SK-N-SH (cell line): ENCODE measurements at regions not wholly inside any gene's neighbourhood (a gene's known extent, or its start where the extent isn't known, plus 50 kb on each side); places are given as distances from the start of the nearest gene placed in this dataset.

ENCODE experiments used
- CTCF ChIA-PET: fragments of 300-600, 350-600 bp; formaldehyde crosslinking; extraction: SDS; loops from one replicate; lab custom pipeline; 2021; lab: Yijun Ruan, JAX
- POLR2A ChIA-PET: fragments of 350-600 bp; sonication (Branson Sonifier 250); formaldehyde crosslinking; extraction: SDS; loops from one replicate; lab custom pipeline; 2020; ENCODE audit warnings: antibody characterized with exemption, inconsistent platforms; lab: Yijun Ruan, JAX
- DNase-seq: peaks from one replicate; pipeline ENCODE4 v3.0.0; 2012
- H2AFZ ChIP-seq: fragments of 200-600 bp; sonication (generic); 2 replicates; pipeline ENCODE4 v1.8.1; 2016; ENCODE audit warnings: antibody characterized with exemption, mild to moderate bottlenecking, low read depth
- H3F3A ChIP-seq: fragments of 200-600 bp; sonication (generic); replicated peaks from 2 replicates; pipeline ENCODE3; 2016; ENCODE audit warnings: antibody characterized with exemption, mild to moderate bottlenecking; ENCODE audit not compliant: insufficient read depth
- H3K27ac ChIP-seq, 2 experiments: fragments of 200-500 bp in 1 of 2; fragments of 200-600 bp in 1 of 2; sonication (Bioruptor generic) in 1 of 2; sonication (generic), shearing (Covaris generic) in 1 of 2; 2 replicates each; pipeline versions ENCODE4 v1.5.1 to v1.6.1; 2014 to 2016; ENCODE audit warnings: low read depth in 2 of 2, inconsistent platforms in 1 of 2, low read length in 1 of 2, mild to moderate bottlenecking in 1 of 2, mixed read lengths in 1 of 2
- H3K27me3 ChIP-seq: fragments of 200-600 bp; sonication (generic), shearing (Covaris generic); 2 replicates; pipeline ENCODE4 v1.6.1; 2016; ENCODE audit warnings: mixed run types; ENCODE audit not compliant: insufficient read depth
- H3K36me3 ChIP-seq, 2 experiments: fragments of 200-500 bp in 1 of 2; fragments of 200-600 bp in 1 of 2; sonication (Bioruptor generic) in 1 of 2; sonication (generic) in 1 of 2; replicated peaks in 1 of 2; 2 replicates each; pipeline versions ENCODE3 to v1.5.1; 2014 to 2016; ENCODE audit warnings: low read length in 1 of 2, mild to moderate bottlenecking in 1 of 2; ENCODE audit not compliant: insufficient read depth in 2 of 2, control insufficient read depth in 1 of 2
- H3K4me1 ChIP-seq, 2 experiments: fragments of 200-500 bp in 1 of 2; fragments of 200-600 bp in 1 of 2; sonication (Bioruptor generic) in 1 of 2; sonication (generic), shearing (Covaris generic) in 1 of 2; 2 replicates each; pipeline versions ENCODE4 v1.5.1 to v1.6.1; 2014 to 2016; ENCODE audit warnings: low read depth in 1 of 2, low read length in 1 of 2, mixed run types in 1 of 2; ENCODE audit not compliant: insufficient read depth in 2 of 2, control insufficient read depth in 1 of 2
- H3K4me2 ChIP-seq: fragments of 200-600 bp; sonication (generic), shearing (Covaris generic); 2 replicates; pipeline ENCODE4 v1.6.1; 2017; ENCODE audit warnings: mixed run types
- H3K4me3 ChIP-seq, 2 experiments: fragments of 200-500 bp in 1 of 2; fragments of 200-600 bp in 1 of 2; sonication (Bioruptor generic) in 1 of 2; sonication (generic), shearing (Covaris generic) in 1 of 2; 2 replicates each; pipeline versions ENCODE4 v1.5.1 to v1.8.1; 2014 to 2016; ENCODE audit warnings: low read depth in 2 of 2, inconsistent platforms in 1 of 2, low read length in 1 of 2, mild to moderate bottlenecking in 1 of 2, mixed read lengths in 1 of 2, moderate library complexity in 1 of 2
- H3K79me2 ChIP-seq: fragments of 200-600 bp; sonication (generic); 2 replicates; pipeline ENCODE4 v1.8.1; 2017; ENCODE audit warnings: mild to moderate bottlenecking; ENCODE audit not compliant: insufficient read depth
- H3K9ac ChIP-seq: fragments of 200-600 bp; sonication (generic); 2 replicates; pipeline ENCODE4 v1.6.1; 2017; ENCODE audit warnings: mixed run types
- H3K9me2 ChIP-seq: fragments of 200-600 bp; sonication (generic); 2 replicates; pipeline ENCODE4 v1.6.1; 2017; ENCODE audit warnings: mixed run types
- H3K9me3 ChIP-seq: fragments of 200-600 bp; sonication (generic); 2 replicates; pipeline ENCODE4 v1.6.1; 2017; ENCODE audit warnings: mixed run types, mild to moderate bottlenecking, moderate library complexity
- H4K20me1 ChIP-seq: fragments of 200-600 bp; sonication (generic); 2 replicates; pipeline ENCODE4 v1.6.1; 2017; ENCODE audit warnings: mild to moderate bottlenecking, mixed run types; ENCODE audit not compliant: insufficient read depth
- CHD2 ChIP-seq: fragments of 150-350 bp; IDR thresholded peaks from 2 replicates; pipeline ENCODE4 v1.6.1; 2018; ENCODE audit warnings: low read length; ENCODE audit not compliant: partially characterized antibody
- EP300 ChIP-seq, 2 experiments: IDR thresholded peaks; 2 replicates each; pipeline versions ENCODE4 v1.4.0 to v1.6.1; 2012; ENCODE audit warnings: borderline replicate concordance in 1 of 2, low read depth in 1 of 2, low read length in 1 of 2
- FOXJ3 ChIP-seq: sonication (generic); formaldehyde crosslinking; IDR thresholded peaks from 2 replicates; pipeline ENCODE4 v1.5.1; 2020; ENCODE audit warnings: mild to moderate bottlenecking, missing genetic modification reagents
- FOXM1 ChIP-seq: IDR thresholded peaks from 2 replicates; pipeline ENCODE4 v1.4.0; 2012; ENCODE audit warnings: low read depth, mild to moderate bottlenecking
- GABPA ChIP-seq: IDR thresholded peaks from 2 replicates; pipeline ENCODE4 v1.4.0; 2012; ENCODE audit warnings: low read depth, mild to moderate bottlenecking
- GATA2 ChIP-seq: sonication (generic); formaldehyde crosslinking; IDR thresholded peaks from 2 replicates; pipeline ENCODE4 v1.5.0; 2020; ENCODE audit warnings: mild to moderate bottlenecking, missing genetic modification reagents
- MXI1 ChIP-seq: IDR thresholded peaks from 2 replicates; pipeline ENCODE4 v1.6.1; 2012; ENCODE audit warnings: mild to moderate bottlenecking, low read depth, low read length, improper control_type of control experiment
- NFIC ChIP-seq: IDR thresholded peaks from 2 replicates; pipeline ENCODE4 v1.4.0; 2012; ENCODE audit warnings: borderline replicate concordance
- RAD21 ChIP-seq: IDR thresholded peaks from 2 replicates; pipeline ENCODE4 v1.6.1; 2012; ENCODE audit warnings: mild to moderate bottlenecking, low read length
- SIN3A ChIP-seq: IDR thresholded peaks from 2 replicates; pipeline ENCODE4 v1.6.1; 2012; ENCODE audit warnings: low read depth, mild to moderate bottlenecking, low read length, moderate library complexity, borderline replicate concordance
- SMC3 ChIP-seq: IDR thresholded peaks from 2 replicates; pipeline ENCODE4 v1.6.1; 2012; ENCODE audit warnings: low read depth, low read length, improper control_type of control experiment
- TEAD4 ChIP-seq: IDR thresholded peaks from 2 replicates; pipeline ENCODE4 v1.4.0; 2012; ENCODE audit warnings: mild to moderate bottlenecking, borderline replicate concordance; ENCODE audit not compliant: insufficient read depth
- YY1 ChIP-seq: IDR thresholded peaks from 2 replicates; pipeline ENCODE4 v1.4.0; 2012; ENCODE audit warnings: low read depth, mild to moderate bottlenecking
- WGBS: methylation state at CpG from one replicate; pipeline ENCODE4 v1.1.6; 2017; ENCODE audit warnings: low lambda C conversion rate; 5-methylcytosine and 5-hydroxymethylcytosine counted together
- TF ChIP-seq, protein P1 (sequence below): fragments of 200-600 bp; sonication (generic); IDR thresholded peaks from 2 replicates; pipeline ENCODE4 v1.6.1; 2017; ENCODE audit warnings: antibody characterized with exemption, mild to moderate bottlenecking, moderate library complexity
- TF ChIP-seq, protein P2 (sequence below): IDR thresholded peaks from 2 replicates; pipeline ENCODE4 v1.4.0; 2012; ENCODE audit warnings: low read depth, borderline replicate concordance
- TF ChIP-seq, protein P3 (sequence below): fragments of 150-350 bp; IDR thresholded peaks from 2 replicates; pipeline ENCODE4 v1.6.1; 2017; ENCODE audit warnings: antibody characterized with exemption, low read length, low read depth, borderline replicate concordance

DNA sequence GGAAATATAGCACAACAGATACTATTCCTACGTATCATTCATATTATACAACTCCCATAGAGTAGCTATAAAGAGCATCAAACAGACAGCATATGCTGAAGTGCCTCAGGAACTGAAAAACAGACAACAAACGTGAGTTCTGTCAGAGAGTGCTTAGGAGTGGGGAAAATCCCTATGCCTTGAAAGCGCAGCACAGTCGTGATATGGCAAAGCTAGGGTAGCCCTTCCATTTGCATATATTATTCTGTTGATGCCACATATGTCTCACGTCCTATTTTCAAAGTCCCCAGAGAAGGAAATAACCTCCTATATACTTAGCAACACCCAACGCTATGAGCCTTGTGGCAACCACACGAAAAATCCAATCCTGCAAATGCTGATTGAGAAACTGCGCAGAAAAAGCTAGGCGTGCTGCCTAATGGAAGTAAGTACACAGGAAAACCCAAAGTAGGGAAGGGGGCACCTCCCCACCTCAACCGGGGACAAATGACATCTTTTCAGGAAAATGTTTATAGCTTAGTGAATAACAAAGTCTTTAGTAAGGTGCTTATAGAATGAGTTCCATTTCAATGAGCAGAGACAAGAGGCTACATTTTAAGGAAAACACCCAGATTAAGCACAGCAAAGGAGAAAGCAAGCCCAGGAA is 105.1 kb downstream of the MED10 start:
- Histone ChIP-seq H3K79me2 (no peaks in the 10 kb centered on the region), H3K4me3 (no peak overlapping the region), H3K9ac (no peak overlapping the region), H3K4me1 (peaks cover 0 to 7% of the 10 kb centered on the region in 2 experiments; a peak in 1 of 4 replicates), H3K27me3 (no peaks in the 10 kb centered on the region), H4K20me1 (no peaks in the 10 kb centered on the region), H3K9me3 (no peaks in the 10 kb centered on the region; the same call in 1 of the 2 replicates), H2AFZ (no peak overlapping the region), H3K27ac (no peak overlapping the region), H3K4me2 (no peak overlapping the region), H3K36me3 (no peaks in the 10 kb centered on the region), H3K9me2 (no peaks in the 10 kb centered on the region), H3F3A (no peaks in the 10 kb centered on the region)
- WGBS: 31% methylated on average over 10 of the region's 10 CpGs
- CTCF ChIA-PET: no interaction called here
- no peak for DNase-seq
- TF ChIP-seq CHD2 (no peak), SMC3 (no peak), FOXM1 (no peak), SIN3A (no peak), MXI1 (no peak), EP300 (IDR thresholded peaks at IDR 0.05; ENCODE audit: borderline replicate concordance in 1 of 2, low read depth in 1 of 2, low read length in 1 of 2) (no peak), RAD21 (no peak), YY1 (no peak), GATA2 (CRISPR knock-in tag) (no peak), GABPA (no peak)
- TF ChIP-seq, protein P1, sequence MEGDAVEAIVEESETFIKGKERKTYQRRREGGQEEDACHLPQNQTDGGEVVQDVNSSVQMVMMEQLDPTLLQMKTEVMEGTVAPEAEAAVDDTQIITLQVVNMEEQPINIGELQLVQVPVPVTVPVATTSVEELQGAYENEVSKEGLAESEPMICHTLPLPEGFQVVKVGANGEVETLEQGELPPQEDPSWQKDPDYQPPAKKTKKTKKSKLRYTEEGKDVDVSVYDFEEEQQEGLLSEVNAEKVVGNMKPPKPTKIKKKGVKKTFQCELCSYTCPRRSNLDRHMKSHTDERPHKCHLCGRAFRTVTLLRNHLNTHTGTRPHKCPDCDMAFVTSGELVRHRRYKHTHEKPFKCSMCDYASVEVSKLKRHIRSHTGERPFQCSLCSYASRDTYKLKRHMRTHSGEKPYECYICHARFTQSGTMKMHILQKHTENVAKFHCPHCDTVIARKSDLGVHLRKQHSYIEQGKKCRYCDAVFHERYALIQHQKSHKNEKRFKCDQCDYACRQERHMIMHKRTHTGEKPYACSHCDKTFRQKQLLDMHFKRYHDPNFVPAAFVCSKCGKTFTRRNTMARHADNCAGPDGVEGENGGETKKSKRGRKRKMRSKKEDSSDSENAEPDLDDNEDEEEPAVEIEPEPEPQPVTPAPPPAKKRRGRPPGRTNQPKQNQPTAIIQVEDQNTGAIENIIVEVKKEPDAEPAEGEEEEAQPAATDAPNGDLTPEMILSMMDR: no peak
- TF ChIP-seq, protein P2, sequence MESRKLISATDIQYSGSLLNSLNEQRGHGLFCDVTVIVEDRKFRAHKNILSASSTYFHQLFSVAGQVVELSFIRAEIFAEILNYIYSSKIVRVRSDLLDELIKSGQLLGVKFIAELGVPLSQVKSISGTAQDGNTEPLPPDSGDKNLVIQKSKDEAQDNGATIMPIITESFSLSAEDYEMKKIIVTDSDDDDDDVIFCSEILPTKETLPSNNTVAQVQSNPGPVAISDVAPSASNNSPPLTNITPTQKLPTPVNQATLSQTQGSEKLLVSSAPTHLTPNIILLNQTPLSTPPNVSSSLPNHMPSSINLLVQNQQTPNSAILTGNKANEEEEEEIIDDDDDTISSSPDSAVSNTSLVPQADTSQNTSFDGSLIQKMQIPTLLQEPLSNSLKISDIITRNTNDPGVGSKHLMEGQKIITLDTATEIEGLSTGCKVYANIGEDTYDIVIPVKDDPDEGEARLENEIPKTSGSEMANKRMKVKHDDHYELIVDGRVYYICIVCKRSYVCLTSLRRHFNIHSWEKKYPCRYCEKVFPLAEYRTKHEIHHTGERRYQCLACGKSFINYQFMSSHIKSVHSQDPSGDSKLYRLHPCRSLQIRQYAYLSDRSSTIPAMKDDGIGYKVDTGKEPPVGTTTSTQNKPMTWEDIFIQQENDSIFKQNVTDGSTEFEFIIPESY: no peak
- TF ChIP-seq, protein P3, sequence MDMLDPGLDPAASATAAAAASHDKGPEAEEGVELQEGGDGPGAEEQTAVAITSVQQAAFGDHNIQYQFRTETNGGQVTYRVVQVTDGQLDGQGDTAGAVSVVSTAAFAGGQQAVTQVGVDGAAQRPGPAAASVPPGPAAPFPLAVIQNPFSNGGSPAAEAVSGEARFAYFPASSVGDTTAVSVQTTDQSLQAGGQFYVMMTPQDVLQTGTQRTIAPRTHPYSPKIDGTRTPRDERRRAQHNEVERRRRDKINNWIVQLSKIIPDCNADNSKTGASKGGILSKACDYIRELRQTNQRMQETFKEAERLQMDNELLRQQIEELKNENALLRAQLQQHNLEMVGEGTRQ: no peak
- POLR2A ChIA-PET: no interaction called here

DNA sequence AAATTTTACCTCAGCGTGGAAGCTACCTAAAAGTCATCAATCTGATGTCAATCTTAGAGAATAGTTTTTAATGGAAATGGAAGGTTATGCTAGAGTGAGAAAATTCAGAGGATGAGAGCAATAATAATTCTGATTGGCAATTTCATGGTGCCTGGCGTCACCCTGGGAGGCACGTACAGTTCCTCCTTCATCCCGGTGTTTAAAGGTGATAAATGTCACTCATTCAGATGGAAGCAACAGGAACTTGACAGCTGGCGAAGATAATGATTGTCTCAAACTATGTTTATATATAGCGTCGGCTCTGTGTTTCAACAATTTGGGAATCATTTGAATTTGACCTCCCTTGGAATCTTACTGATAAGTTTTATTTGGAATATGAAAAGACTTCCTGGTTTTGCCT is 108.4 kb downstream of the MED10 start:
- 27% methylated on average over 7 of the region's 7 CpGs for WGBS
- H3K4me2 ChIP-seq: no peak overlapping the region
- ChIA-PET POLR2A (no interaction called here), CTCF (no interaction called here)
- H3K9ac ChIP-seq: no peak overlapping the region
- no peak for TF ChIP-seq FOXJ3
- no peak for TF ChIP-seq GABPA
- no peak for TF ChIP-seq TEAD4
- TF ChIP-seq SMC3: no peak
- TF ChIP-seq RAD21: no peak
- no peak for TF ChIP-seq NFIC
- no peak overlapping the region for H3K4me3 ChIP-seq
- no peak overlapping the region for H2AFZ ChIP-seq
- no peaks in the 10 kb centered on the region for H3K36me3 ChIP-seq
- H3K4me1 ChIP-seq: no peaks in the 10 kb centered on the region
- no peaks in the 10 kb centered on the region for H4K20me1 ChIP-seq
- H3K9me3 ChIP-seq: no peaks in the 10 kb centered on the region; the same call in 1 of the 2 replicates
- no peaks in the 10 kb centered on the region for H3K79me2 ChIP-seq
- H3K27me3 ChIP-seq: no peaks in the 10 kb centered on the region
- no peak overlapping the region for H3K27ac ChIP-seq
- DNase-seq: no peak
- no peaks in the 10 kb centered on the region for H3F3A ChIP-seq
- H3K9me2 ChIP-seq: no peaks in the 10 kb centered on the region
